ENCODE measurements at regions not wholly inside any gene's neighbourhood (a gene's known extent, or its start where the extent isn't known, plus 50 kb on each side); places are given as distances from the start of the nearest gene placed in this dataset.

DNA sequence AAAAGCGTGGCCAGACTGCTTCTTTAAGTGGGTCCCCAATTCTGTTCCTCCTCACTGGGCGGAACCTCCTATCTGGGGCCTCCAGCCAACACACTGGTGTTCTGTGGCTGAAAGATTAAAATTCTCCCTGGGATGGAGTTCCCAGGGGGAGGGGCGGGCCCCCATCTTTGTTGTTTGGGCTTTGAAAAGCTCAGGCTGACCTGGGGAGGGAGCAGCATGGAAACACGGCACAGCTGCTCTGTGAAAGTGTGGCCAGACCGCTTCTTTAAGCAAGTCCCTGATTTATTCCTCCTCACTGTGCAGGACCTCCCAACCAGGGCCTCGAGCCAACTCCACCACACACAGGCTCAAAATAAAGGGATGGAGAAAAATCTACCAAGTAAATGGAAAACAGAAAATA lies 219.5 kb downstream of the TMEM47 start:
- TF ChIP-seq POLR2AphosphoS5 (IDR thresholded peaks at IDR 0.05) (no peak), POLR2A (IDR thresholded peaks at IDR 0.05) (no peak)
- TF ChIP-seq, protein P1, sequence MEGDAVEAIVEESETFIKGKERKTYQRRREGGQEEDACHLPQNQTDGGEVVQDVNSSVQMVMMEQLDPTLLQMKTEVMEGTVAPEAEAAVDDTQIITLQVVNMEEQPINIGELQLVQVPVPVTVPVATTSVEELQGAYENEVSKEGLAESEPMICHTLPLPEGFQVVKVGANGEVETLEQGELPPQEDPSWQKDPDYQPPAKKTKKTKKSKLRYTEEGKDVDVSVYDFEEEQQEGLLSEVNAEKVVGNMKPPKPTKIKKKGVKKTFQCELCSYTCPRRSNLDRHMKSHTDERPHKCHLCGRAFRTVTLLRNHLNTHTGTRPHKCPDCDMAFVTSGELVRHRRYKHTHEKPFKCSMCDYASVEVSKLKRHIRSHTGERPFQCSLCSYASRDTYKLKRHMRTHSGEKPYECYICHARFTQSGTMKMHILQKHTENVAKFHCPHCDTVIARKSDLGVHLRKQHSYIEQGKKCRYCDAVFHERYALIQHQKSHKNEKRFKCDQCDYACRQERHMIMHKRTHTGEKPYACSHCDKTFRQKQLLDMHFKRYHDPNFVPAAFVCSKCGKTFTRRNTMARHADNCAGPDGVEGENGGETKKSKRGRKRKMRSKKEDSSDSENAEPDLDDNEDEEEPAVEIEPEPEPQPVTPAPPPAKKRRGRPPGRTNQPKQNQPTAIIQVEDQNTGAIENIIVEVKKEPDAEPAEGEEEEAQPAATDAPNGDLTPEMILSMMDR (IDR thresholded peaks at IDR 0.05), result no peak
- DNase-seq (ENCODE audit: low spot score), result no peak
- no peak overlapping the region for H3K27ac ChIP-seq
- no peak overlapping the region for H3K4me3 ChIP-seq
- H3K4me1 ChIP-seq (replicated peaks), result no peaks in the 10 kb centered on the region
- 50% methylated on average over 2 of the region's 6 CpGs for WGBS
- H3K9me3 ChIP-seq, result no peaks in the 10 kb centered on the region
- no peaks in the 10 kb centered on the region for H3K36me3 ChIP-seq
- no peaks in the 10 kb centered on the region for H3K27me3 ChIP-seq (replicated peaks; ENCODE audit: insufficient read depth)
- intact Hi-C loops (cut with DNase I), result no loop called here

DNA sequence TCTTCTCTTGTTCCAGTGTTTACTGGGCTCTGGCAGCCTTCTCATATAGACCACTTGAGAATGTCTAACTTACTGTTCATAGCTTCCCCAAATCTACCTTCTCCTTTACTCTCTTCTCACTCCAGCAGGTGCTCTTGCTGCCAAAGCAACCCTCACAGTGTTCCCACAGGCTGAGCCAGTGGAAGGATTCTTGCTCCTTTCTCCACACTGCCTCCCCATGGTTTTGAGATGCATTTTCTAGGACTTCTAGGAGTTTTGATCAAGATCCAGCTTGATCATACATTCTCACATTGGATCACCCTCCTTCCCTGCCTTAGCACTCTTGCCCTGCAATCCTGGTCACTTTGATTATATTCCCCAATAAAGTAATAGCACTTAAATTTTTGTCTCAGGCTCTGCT lies 230.8 kb downstream of the TMEM47 start:
- TF ChIP-seq POLR2AphosphoS5 (IDR thresholded peaks at IDR 0.05) (no peak), POLR2A (IDR thresholded peaks at IDR 0.05) (no peak)
- TF ChIP-seq, protein P1 (IDR thresholded peaks at IDR 0.05), result no peak
- no peaks in the 10 kb centered on the region for H3K36me3 ChIP-seq
- DNase-seq (ENCODE audit: low spot score), result no peak
- no peaks in the 10 kb centered on the region for H3K9me3 ChIP-seq
- H3K4me1 ChIP-seq (replicated peaks), result no peaks in the 10 kb centered on the region
- no peaks in the 10 kb centered on the region for H3K27me3 ChIP-seq (replicated peaks; ENCODE audit: insufficient read depth)
- intact Hi-C loops (cut with DNase I), result no loop called here
- H3K4me3 ChIP-seq, result no peak overlapping the region
- H3K27ac ChIP-seq, result no peak overlapping the region

DNA sequence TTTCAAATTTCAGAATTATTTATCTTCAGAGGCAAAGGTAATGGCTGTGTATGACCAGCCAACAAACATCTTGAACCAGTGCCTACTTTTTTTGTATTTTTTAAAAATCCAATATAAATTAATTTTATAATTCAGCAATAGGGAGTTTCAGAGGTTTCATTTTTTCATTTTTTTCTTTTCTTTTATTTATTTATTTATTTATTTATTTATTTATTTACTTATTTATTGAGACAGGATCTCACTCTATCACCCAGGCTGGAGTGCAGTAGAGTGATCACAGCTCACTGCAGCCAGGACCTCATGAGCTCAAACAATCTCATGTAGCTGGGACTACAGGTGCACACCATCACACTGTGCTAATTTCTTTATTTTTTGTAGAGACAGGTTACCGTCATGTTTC lies 250.5 kb downstream of the TMEM47 start:
- WGBS, result 100% methylated on average over 1 of the region's 1 CpG
- TF ChIP-seq, protein P1 (IDR thresholded peaks at IDR 0.05), result no peak
- TF ChIP-seq POLR2A (IDR thresholded peaks at IDR 0.05) (no peak), POLR2AphosphoS5 (IDR thresholded peaks at IDR 0.05) (no peak)
- H3K27me3 ChIP-seq (replicated peaks; ENCODE audit: insufficient read depth), result no peaks in the 10 kb centered on the region
- no peaks in the 10 kb centered on the region for H3K4me1 ChIP-seq (replicated peaks)
- H3K27ac ChIP-seq, result no peak overlapping the region
- no peak for DNase-seq (ENCODE audit: low spot score)
- no peaks in the 10 kb centered on the region for H3K9me3 ChIP-seq
- intact Hi-C loops (cut with DNase I), result no loop called here
- H3K4me3 ChIP-seq, result no peak overlapping the region
- no peaks in the 10 kb centered on the region for H3K36me3 ChIP-seq

DNA sequence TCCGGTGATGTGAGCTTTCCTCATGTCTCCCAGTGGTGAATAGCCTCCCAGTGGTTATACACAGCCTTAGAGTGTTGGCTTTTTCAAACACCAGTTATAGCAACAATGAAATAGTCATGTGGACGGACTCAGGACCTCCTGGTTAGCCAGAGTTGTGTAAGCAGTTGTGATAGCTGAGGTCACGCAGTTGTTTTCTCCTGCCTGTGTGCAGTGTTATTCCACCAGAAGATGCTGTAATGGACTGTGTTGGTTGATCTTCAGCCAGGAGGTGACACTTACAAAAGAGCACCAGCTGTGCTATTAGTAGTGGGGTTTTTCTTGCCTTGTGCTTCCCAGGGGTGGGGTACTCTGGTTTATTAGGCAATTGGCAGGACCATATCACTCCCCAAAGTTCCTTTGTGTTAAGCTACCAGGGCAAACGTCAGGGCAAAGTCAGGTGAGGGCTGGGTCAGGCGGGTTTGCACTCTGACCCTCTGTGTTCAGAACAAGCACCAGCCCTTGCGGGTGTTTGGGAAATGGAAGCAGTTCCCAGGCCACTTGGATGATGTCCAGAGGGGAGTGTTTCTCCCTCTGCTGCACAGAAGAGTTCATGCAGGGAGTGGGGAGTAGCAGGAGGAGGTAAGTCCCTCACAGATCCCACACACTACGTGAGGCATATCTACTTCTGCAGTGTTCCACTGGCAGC lies 252.6 kb downstream of the TMEM47 start:
- Histone ChIP-seq H3K4me3 (no peak overlapping the region), H3K27ac (no peak overlapping the region), H3K36me3 (no peaks in the 10 kb centered on the region), H3K4me1 (replicated peaks) (no peaks in the 10 kb centered on the region), H3K27me3 (replicated peaks; ENCODE audit: insufficient read depth) (no peaks in the 10 kb centered on the region), H3K9me3 (no peaks in the 10 kb centered on the region)
- no peak for DNase-seq (ENCODE audit: low spot score)
- 52% methylated on average over 6 of the region's 7 CpGs for whole genome bisulfite sequencing
- intact Hi-C loops (cut with DNase I), result no loop called here
- TF ChIP-seq POLR2A (IDR thresholded peaks at IDR 0.05), result no peak
- TF ChIP-seq POLR2AphosphoS5 (IDR thresholded peaks at IDR 0.05), result no peak
- TF ChIP-seq, protein P1 (IDR thresholded peaks at IDR 0.05), result no peak

DNA sequence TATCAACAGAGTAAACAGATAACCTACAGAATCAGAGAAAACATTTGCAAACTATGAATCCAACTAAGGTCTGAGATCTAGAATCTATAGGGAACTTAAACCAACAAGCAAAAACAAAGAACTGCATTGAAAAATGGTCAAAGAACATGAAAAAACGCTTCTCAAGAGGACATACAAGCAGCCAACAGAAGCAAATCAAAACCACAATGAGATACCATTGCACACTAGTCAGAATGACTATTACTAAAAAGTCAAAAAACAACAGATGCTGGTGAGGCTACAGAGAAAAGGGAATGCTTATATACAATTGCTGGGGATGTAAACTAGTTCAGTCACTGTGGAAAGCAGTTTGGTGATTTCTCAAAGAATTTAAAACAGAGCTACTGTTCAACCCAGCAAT lies 255.7 kb downstream of the TMEM47 start:
- Histone ChIP-seq H3K4me1 (replicated peaks) (no peaks in the 10 kb centered on the region), H3K27ac (no peak overlapping the region), H3K36me3 (no peaks in the 10 kb centered on the region), H3K27me3 (replicated peaks; ENCODE audit: insufficient read depth) (no peaks in the 10 kb centered on the region), H3K4me3 (no peak overlapping the region), H3K9me3 (no peaks in the 10 kb centered on the region)
- WGBS, result 63% methylated on average over 1 of the region's 1 CpG
- intact Hi-C loops (cut with DNase I), result no loop called here
- DNase-seq (ENCODE audit: low spot score), result no peak
- TF ChIP-seq POLR2AphosphoS5 (IDR thresholded peaks at IDR 0.05), result no peak
- no peak for TF ChIP-seq POLR2A (IDR thresholded peaks at IDR 0.05)
- TF ChIP-seq, protein P1 (IDR thresholded peaks at IDR 0.05), result no peak

All from prostate gland (tissue), 2 donors.